GM12875 (cell line): ENCODE measurements at regions not wholly inside any gene's neighbourhood (a gene's known extent, or its start where the extent isn't known, plus 50 kb on each side); places are given as distances from the start of the nearest gene placed in this dataset.

Experiments
- H3K4me3 ChIP-seq: one replicate; pipeline ENCODE4 v1.5.1; 2011; ENCODE audit warnings: low read depth, low read length, control low read depth
- TF ChIP-seq, protein P1 (sequence below): IDR thresholded peaks from 2 replicates; pipeline ENCODE4 v1.5.1; 2011; ENCODE audit warnings: low read depth, mild to moderate bottlenecking, control low read depth, inconsistent platforms, low read length, moderate library complexity, borderline replicate concordance; ENCODE audit not compliant: insufficient read depth

DNA sequence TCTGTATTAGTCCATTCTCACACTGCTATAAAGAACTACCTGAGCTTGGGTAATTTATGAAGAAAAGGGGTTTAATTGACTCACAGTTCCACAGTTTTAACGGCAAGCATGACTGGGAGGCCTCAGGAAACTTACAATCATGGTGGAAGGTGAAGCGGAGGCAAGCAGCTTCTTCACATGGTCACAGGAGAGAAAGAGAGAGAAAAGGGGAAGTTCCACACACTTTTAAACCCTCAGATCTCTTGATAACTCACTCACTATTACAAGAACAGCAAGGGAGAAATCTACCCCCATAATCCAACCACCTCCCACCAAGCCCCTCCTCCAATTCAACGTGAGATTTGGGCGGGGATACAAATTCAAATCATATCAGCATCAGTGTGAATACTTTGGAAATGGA, 133.4 kb upstream of the SLC30A5 start:
- H3K4me3 ChIP-seq, result no peak overlapping the region
- TF ChIP-seq, protein P1, sequence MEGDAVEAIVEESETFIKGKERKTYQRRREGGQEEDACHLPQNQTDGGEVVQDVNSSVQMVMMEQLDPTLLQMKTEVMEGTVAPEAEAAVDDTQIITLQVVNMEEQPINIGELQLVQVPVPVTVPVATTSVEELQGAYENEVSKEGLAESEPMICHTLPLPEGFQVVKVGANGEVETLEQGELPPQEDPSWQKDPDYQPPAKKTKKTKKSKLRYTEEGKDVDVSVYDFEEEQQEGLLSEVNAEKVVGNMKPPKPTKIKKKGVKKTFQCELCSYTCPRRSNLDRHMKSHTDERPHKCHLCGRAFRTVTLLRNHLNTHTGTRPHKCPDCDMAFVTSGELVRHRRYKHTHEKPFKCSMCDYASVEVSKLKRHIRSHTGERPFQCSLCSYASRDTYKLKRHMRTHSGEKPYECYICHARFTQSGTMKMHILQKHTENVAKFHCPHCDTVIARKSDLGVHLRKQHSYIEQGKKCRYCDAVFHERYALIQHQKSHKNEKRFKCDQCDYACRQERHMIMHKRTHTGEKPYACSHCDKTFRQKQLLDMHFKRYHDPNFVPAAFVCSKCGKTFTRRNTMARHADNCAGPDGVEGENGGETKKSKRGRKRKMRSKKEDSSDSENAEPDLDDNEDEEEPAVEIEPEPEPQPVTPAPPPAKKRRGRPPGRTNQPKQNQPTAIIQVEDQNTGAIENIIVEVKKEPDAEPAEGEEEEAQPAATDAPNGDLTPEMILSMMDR, result no peak

DNA sequence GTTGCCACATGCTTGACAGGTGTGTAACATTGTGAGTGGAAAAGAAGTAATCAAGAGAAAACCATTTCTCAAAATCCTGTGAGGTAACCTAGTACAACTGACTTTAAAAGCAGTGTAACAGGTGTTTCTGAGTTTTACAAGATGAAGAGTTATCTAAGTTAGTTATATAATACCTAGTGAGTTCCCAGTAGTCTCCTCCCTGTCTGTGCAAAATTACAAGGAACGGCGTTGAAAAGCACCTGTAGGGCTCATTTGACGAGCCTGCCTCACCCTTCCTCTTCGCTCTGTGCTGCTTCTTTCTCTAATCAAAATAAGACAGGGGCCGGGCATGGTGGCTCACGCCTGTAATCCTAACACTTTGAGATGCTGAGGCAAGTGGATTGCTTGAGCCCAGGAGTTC, 132.9 kb upstream of the SLC30A5 start:
- H3K4me3 ChIP-seq, result no peak overlapping the region
- TF ChIP-seq, protein P1, result no peak

DNA sequence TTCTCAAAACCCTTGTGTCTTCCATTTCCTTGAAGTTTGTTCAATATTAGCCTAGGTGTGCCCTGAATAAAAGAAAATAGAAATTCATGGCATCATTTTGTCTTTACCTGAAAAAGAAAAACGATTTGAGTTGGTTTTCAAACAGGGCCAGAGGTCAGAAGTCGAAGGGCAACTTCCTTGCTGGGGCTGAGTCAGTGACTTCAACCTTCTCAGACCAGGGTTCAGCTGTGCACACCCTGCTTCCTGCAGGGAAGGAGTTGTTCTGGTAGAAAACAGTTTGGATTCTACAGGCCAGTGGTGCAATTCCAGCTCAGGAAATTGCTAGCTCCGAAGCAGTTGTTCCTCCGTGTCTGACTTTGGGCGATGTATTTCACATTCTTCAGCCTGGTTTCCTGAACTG, 132.1 kb upstream of the SLC30A5 start:
- no peak overlapping the region for H3K4me3 ChIP-seq
- TF ChIP-seq, protein P1, result no peak

DNA sequence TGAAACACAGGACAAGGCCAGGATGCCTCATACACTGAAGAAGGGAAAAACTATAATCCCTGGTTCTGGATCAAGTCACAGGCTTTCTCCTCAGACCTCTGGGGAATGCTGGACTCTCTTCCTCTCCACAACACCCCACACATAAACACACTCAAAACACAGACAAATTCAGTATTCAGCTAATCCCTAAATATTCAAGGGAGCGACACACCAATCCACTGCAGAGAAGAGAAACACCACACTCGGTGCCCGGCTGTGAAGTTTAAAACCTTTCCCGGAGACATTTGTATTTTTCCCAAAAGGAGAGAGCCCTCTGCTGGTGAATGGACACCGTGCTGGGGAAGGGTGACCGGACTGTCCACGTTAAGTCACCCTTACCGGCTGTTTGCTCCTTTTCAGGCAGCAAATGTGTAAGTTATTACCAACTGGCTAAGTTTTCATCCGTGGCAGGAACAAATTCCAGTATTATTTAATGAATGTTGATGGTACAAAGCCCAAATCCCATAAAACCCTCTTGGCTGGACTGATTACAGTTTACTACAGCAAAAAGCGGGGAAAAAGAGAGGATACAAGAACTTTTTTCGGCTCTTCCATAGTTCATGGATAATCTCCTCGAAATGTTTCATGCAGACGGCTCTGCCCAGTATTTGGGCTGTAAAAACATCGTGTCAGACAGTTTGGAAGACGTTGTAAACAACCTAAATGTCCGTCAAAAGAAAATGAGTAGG, 130.9 kb upstream of the SLC30A5 start:
- TF ChIP-seq, protein P1, result peak; percentile 53
- H3K4me3 ChIP-seq, result no peak overlapping the region

DNA sequence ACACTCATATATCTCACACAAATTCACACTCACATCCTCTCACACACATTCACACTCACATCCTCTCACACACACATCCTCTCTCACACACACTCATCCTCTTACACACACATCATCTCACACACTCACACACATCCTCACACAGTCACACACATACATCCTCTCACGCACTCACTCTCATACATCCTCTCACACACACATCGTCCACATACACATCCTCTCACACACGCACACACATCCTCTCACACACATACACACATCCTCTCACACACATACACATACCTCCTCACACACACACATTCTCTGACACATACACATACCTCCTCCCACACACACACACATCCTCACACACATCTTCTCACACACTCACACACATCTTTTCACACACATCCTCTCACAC, 129.1 kb upstream of the SLC30A5 start:
- TF ChIP-seq, protein P1, result no peak

DNA sequence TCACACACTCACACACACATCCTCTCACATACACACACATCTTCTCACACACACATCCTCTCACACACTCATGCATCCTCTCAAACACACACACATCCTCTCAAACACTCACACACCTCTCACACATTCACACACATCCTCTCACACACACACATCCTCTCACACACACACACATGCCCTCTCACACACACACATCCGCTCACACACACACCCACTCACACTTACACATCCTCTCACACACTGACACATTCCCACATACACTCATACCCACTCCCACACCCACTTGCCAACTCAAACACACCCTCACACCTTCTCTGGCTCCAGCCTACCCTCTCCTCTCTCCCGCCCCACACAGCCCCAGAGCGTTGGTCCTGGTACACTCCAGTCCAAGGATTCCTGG, 127.9 kb upstream of the SLC30A5 start:
- TF ChIP-seq, protein P1, result no peak
- no peak overlapping the region for H3K4me3 ChIP-seq

More for the DNA sequence above, 129.1 kb upstream of the SLC30A5 start:
- H3K4me3 ChIP-seq, result no peak overlapping the region

DNA sequence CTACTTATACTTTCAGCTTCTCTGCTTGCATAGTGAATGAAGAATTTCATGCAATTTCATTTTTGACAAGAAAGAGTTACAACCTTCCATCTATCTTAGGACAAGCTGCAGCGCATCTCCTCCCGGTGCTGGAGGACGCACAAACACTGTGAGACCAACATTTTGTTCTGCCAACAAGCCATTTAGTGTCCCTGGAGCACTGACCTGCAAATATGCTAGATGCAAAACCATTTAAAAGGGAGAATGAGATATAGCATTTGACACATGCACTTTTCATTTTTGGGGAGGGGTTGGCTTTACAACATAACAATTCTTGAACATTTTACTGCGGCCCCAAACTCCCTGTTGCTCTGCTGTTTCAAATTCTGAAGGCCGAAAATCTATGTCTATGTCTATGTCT, 127.2 kb upstream of the SLC30A5 start:
- TF ChIP-seq, protein P1, result no peak
- H3K4me3 ChIP-seq, result no peak overlapping the region
